OCI-LY7 (cell line): ENCODE measurements at regions not wholly inside any gene's neighbourhood (a gene's known extent, or its start where the extent isn't known, plus 50 kb on each side); places are given as distances from the start of the nearest gene placed in this dataset.

Experiments
- BruUV-seq: library from RNA; stranded (reverse); fragments of 400-500 nt; replicated peaks from 2 replicates; lab custom pipeline; 2021; lab: Mats Ljungman, UMichigan
- CTCF ChIA-PET: fragments of 300-600 bp; sonication (Branson Sonifier 250); formaldehyde crosslinking; loops from one replicate; lab custom pipeline; 2022; ENCODE audit warnings: antibody characterized with exemption; ENCODE audit not compliant: unreplicated experiment; lab: Charles Lee
- POLR2A ChIA-PET: fragments of 300-600 bp; sonication (Branson Sonifier 250); formaldehyde crosslinking; loops from one replicate; lab custom pipeline; 2022; ENCODE audit warnings: antibody characterized with exemption; lab: Charles Lee
- DNase-seq: peaks from one replicate; pipeline ENCODE4 v3.0.0-alpha.2; 2015; ENCODE audit warnings: low spot score
- H2AFZ ChIP-seq: fragments of 200-600 bp; sonication (generic), shearing (Covaris generic); 2 replicates; pipeline ENCODE4 v1.6.1; 2014; ENCODE audit warnings: mild to moderate bottlenecking, antibody characterized with exemption, low read length, moderate library complexity
- H3K27ac ChIP-seq: fragments of 200-600 bp; sonication (generic); 2 replicates; pipeline ENCODE4 v1.5.1; 2014; ENCODE audit warnings: mixed run types, low read depth, mild to moderate bottlenecking, moderate library complexity, low read length, inconsistent platforms; ENCODE audit not compliant: poor library complexity, severe bottlenecking
- H3K36me3 ChIP-seq: fragments of 200-600 bp; sonication (generic); 2 replicates; pipeline ENCODE4 v1.6.1; 2014; ENCODE audit warnings: mild to moderate bottlenecking, antibody characterized with exemption, low read length, moderate library complexity, mixed read lengths; ENCODE audit not compliant: insufficient read depth
- H3K4me1 ChIP-seq: fragments of 200-600 bp; sonication (generic); 2 replicates; pipeline ENCODE4 v1.5.1; 2014; ENCODE audit warnings: mild to moderate bottlenecking, low read length; ENCODE audit not compliant: insufficient read depth, poor library complexity, severe bottlenecking
- H3K4me2 ChIP-seq: fragments of 200-600 bp; sonication (generic); 2 replicates; pipeline ENCODE4 v1.6.1; 2014; ENCODE audit warnings: mild to moderate bottlenecking, low read length
- H3K4me3 ChIP-seq: fragments of 200-600 bp; sonication (generic); 2 replicates; pipeline ENCODE4 v1.5.1; 2014; ENCODE audit warnings: mild to moderate bottlenecking, low read depth, low read length; ENCODE audit not compliant: poor library complexity, severe bottlenecking
- H3K79me2 ChIP-seq: fragments of 200-600 bp; sonication (generic); 2 replicates; pipeline ENCODE4 v1.6.1; 2016; ENCODE audit warnings: low read depth, mild to moderate bottlenecking, low read length, moderate library complexity, mixed read lengths; ENCODE audit not compliant: insufficient read depth
- H3K9me2 ChIP-seq: fragments of 200-600 bp; sonication (generic); 2 replicates; pipeline ENCODE4 v1.6.1; 2016; ENCODE audit warnings: mild to moderate bottlenecking, low read length, mixed read lengths; ENCODE audit not compliant: insufficient read depth
- H3K9me3 ChIP-seq: fragments of 200-600 bp; sonication (generic); 2 replicates; pipeline ENCODE4 v1.6.1; 2014; ENCODE audit warnings: mild to moderate bottlenecking, mixed run types, low read length, mixed read lengths
- H4K20me1 ChIP-seq: fragments of 200-600 bp; sonication (generic); 2 replicates; pipeline ENCODE4 v1.6.1; 2014; ENCODE audit warnings: mild to moderate bottlenecking, antibody characterized with exemption, low read length, moderate library complexity, mixed read lengths; ENCODE audit not compliant: insufficient read depth
- EZH2phosphoT487 ChIP-seq: fragments of 200-600 bp; sonication (generic); IDR thresholded peaks from 2 replicates; pipeline ENCODE4 v1.6.1; 2018; ENCODE audit warnings: low read depth, borderline replicate concordance, mild to moderate bottlenecking, mixed run types, antibody characterized with exemption, low read length, moderate library complexity, mixed read lengths
- intact Hi-C: fragments of 100-400 bp; cut with micrococcal nuclease; formaldehyde crosslinking; loops from one replicate; pipeline ENCODE4 v1.10.0; 2022; ENCODE audit not compliant: unreplicated experiment
- TF ChIP-seq, protein P1 (sequence below): fragments of 200-600 bp; sonication (generic); conservative IDR thresholded peaks from 2 replicates; pipeline ENCODE4 v1.5.1; 2014; ENCODE audit warnings: mild to moderate bottlenecking, antibody characterized with exemption, low read length, moderate library complexity, mixed read lengths

DNA sequence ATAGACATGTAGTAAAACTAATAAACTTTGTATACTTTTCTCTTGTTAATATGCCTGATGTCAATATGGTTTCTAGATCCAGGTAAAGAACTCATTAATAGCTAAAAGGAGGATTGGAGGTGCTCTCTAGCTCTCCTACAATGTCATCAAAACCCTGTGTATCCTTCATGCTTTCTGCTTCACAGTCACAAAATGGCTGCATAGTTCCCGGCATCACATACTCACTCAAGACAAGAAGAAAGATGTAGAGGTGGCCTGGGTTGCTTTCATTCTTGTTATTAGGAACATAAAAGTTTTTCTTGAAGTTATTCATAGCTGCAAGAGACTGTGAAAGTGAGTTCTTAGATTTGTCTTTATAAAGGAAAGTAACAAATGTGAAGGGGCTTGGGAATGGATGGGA lies 149.7 kb upstream of the EEPD1 start:
- Histone ChIP-seq H3K27ac (no peak overlapping the region), H4K20me1 (no peaks in the 10 kb centered on the region), H3K4me1 (no peaks in the 10 kb centered on the region), H3K36me3 (no peaks in the 10 kb centered on the region), H2AFZ (no peak overlapping the region), H3K79me2 (no peaks in the 10 kb centered on the region), H3K4me3 (no peak overlapping the region), H3K4me2 (no peak overlapping the region), H3K9me2 (no peaks in the 10 kb centered on the region), H3K9me3 (no peaks in the 10 kb centered on the region)
- BruUV-seq = no TSS peak
- no peak for DNase-seq
- POLR2A ChIA-PET = interaction anchor here (0.6 kb wide), 1 partner anchor 66 kb away, joined by 4 read pairs; no protein-coding TSS in a partner anchor
- TF ChIP-seq, protein P1, sequence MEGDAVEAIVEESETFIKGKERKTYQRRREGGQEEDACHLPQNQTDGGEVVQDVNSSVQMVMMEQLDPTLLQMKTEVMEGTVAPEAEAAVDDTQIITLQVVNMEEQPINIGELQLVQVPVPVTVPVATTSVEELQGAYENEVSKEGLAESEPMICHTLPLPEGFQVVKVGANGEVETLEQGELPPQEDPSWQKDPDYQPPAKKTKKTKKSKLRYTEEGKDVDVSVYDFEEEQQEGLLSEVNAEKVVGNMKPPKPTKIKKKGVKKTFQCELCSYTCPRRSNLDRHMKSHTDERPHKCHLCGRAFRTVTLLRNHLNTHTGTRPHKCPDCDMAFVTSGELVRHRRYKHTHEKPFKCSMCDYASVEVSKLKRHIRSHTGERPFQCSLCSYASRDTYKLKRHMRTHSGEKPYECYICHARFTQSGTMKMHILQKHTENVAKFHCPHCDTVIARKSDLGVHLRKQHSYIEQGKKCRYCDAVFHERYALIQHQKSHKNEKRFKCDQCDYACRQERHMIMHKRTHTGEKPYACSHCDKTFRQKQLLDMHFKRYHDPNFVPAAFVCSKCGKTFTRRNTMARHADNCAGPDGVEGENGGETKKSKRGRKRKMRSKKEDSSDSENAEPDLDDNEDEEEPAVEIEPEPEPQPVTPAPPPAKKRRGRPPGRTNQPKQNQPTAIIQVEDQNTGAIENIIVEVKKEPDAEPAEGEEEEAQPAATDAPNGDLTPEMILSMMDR = no peak
- CTCF ChIA-PET = no interaction called here
- intact Hi-C loops = no loop called here

- no peaks in the 10 kb centered on the region for H3K36me3 ChIP-seq
- H4K20me1 ChIP-seq = no peaks in the 10 kb centered on the region
- no TSS peak for BruUV-seq
- no peak for TF ChIP-seq EZH2phosphoT487
- TF ChIP-seq, protein P1 = no peak
- no peak for DNase-seq
- intact Hi-C loops = no loop called here
- H3K9me2 ChIP-seq = no peaks in the 10 kb centered on the region
- H3K4me1 ChIP-seq = no peaks in the 10 kb centered on the region
- POLR2A ChIA-PET = interaction anchor here (0.6 kb wide), 1 partner anchor 282 kb away, joined by 3 read pairs; no protein-coding TSS in a partner anchor
- no peak overlapping the region for H3K4me3 ChIP-seq
- H2AFZ ChIP-seq = no peak overlapping the region
- no peaks in the 10 kb centered on the region for H3K79me2 ChIP-seq
- no peaks in the 10 kb centered on the region for H3K9me3 ChIP-seq
- CTCF ChIA-PET = no interaction called here
- H3K27ac ChIP-seq = no peak overlapping the region
- no peak overlapping the region for H3K4me2 ChIP-seq
These were observed 147.8 kb upstream of the EEPD1 start for GRCh38 chr7:36005293-36005692.

- TF ChIP-seq, protein P1 = no peak
- TF ChIP-seq EZH2phosphoT487 = no peak
- ChIA-PET POLR2A (interaction anchor here (0.5 to 0.6 kb wide), 2 partner anchors 282 to 401 kb away, joined by 3 read pairs; no protein-coding TSS in a partner anchor), CTCF (no interaction called here)
- H4K20me1 ChIP-seq = no peaks in the 10 kb centered on the region
- H3K79me2 ChIP-seq = no peaks in the 10 kb centered on the region
- no peak overlapping the region for H2AFZ ChIP-seq
- no peaks in the 10 kb centered on the region for H3K9me2 ChIP-seq
- no peaks in the 10 kb centered on the region for H3K9me3 ChIP-seq
- intact Hi-C loops = no loop called here
- no peak overlapping the region for H3K27ac ChIP-seq
- H3K4me2 ChIP-seq = no peak overlapping the region
- no TSS peak for BruUV-seq
- H3K4me3 ChIP-seq = no peak overlapping the region
- H3K4me1 ChIP-seq = no peaks in the 10 kb centered on the region
- no peaks in the 10 kb centered on the region for H3K36me3 ChIP-seq
- no peak for DNase-seq
These were observed 147.2 kb upstream of the EEPD1 start for GRCh38 chr7:36005876-36006275.
